HG03520 (cell line): ENCODE measurements at regions not wholly inside any gene's neighbourhood (a gene's known extent, or its start where the extent isn't known, plus 50 kb on each side); places are given as distances from the start of the nearest gene placed in this dataset.
"Not testable (repeated sequence)": the region's sequence is repeated elsewhere in the genome, so short reads cannot be mapped to it uniquely, and the experiment has no call there.

ENCODE experiments used
- ATAC-seq: cut with Tn5 transposase; IDR thresholded peaks from one replicate; pipeline ENCODE4 v1.9.1; 2021; ENCODE audit warnings: mild to moderate bottlenecking, moderate library complexity; ENCODE audit not compliant: unreplicated experiment

DNA sequence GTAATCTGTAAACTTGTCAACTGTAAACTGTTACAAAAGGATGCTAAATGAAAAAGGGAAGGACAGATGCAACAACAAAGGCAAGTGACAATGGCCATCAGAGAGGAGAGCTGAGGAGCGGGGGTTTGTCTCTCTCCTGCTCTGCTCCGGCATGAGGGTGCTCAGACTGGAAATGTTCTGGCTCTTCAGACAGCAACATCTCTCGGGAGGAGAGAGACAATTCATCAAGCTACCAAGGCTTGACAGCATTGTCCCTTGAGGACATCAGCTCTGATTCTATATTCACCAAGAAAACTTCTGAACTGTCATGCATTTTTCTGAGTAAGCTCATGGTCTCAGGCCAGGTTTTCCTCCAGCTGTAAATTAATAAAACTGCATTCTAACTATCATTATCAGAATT, 408.2 kb downstream of the IGSF11 start:
- ATAC-seq: no peak

DNA sequence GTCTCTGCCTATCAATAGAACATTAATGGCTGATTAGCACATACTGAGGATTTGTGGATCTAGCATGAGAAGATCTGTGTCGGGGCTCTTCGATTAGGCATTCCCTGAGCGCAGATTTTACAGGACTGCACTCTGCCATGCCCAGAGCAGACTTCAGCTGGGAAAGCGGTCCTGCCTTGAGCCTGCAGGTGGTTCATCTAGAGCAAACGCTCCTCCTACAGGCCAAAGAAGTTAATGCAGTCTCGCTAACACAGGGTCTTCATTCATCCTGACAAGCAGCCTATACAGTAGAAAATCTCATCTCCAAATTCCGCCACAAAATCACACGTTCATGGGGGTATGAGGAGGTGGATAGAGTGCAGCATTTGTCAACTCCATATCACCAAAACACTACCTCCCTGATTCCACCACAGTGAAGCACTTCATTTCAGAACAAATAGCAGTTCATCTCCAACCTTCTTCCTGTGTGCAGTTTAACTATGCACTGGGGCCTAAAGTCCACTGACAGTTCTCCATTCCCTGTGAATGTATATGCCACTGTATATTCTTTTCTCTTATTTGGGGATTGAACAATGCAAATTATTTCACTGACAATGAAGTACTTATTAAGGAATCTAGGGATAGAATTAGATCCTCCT, 405.8 kb downstream of the IGSF11 start:
- peak; percentile 96 for ATAC-seq

DNA sequence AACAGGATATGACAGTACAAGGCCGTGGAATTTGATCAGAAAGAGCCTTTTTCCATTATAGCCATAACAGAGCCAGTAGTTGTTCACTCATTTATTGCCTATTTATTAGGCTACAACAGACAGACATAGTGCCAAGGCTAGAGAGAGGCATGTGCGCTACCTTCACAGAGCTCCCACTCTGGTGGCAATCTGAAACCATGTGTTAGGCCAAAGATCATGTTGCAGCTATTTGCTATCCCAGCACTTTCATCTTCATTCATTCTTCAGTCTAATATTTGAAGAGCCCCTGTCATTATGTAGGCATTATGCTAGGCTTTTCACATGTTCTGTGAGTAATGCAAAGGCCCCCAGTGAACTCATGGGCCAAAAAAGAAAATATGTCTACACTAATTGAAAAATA, 404.8 kb downstream of the IGSF11 start:
- no peak for ATAC-seq

DNA sequence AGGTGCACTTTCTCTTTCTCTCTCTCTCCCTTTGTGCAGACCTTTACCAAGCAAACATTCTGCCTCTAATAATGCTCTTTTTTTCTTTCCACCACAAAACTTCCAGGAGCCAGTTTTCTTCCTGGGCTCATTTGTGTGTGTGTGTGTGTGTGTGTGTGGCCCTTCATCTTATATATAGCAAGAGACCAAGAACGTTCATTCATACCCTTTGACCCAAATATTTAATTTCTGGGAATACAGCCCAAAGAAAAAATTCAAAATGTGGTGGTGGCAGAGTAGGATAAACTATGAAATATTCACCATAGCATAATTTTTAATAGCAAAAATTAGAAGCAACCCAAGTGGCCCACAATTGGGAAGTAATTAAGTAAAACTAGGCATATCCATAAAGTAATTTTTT, 398.9 kb downstream of the IGSF11 start:
- no peak for ATAC-seq

DNA sequence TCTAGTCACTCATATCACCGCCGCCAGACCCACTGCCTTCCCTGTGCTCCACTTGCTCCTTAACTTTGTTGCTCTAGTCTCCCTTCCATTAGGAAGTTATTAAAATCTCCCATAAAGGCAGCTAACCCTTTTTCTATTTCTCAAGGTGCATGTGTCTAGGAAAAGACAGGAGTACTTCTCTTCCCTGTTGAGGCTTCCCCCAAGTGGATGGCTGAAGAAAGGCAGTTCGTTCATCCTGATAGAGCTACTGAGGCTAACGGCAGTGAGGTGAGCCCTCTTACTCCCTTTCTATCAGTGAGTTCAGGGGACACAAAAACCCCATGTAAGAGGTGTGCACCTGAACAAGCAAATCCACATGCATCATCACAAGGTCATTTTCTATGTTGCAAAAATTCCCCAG, 397.8 kb downstream of the IGSF11 start:
- ATAC-seq: no peak

DNA sequence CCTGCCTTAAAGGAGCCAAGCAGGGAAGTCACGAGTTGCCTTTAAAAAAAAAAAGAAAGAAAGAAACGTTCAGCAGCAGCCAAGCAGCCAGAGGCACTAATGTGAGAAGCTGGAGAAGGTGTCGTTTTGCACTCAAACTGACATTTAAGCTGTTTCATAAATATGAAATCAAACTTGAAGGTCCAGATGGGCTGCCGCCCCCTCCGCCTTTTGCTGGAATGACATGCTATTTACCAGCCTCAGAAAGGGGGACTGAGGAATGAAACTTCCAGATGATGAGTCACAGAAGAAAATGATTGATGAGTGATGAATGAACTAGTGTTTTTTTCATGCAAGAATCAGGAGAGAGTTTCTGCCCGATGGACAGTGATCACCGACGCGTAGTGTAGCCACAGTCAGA, 396.8 kb downstream of the IGSF11 start:
- ATAC-seq: no peak

DNA sequence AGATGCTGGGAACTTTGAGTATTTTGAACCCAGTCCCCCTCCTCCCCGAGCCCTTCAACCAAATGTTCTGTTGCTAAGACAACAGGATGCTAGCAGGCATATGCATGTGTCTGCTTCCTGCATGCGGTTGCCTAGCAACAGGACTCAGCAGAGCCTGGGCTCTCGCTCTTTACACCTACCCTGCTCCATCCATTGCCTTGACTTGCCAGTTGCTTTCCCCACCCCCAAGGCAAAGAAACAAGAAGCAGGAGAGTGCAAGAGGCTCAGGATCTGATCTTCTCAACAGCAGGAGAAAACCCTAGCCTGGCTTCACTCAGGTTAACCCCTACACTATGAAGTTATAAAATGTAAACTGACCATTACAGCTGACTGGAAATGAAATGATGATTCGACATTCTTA, 393.0 kb downstream of the IGSF11 start:
- ATAC-seq: peak; percentile 92

DNA sequence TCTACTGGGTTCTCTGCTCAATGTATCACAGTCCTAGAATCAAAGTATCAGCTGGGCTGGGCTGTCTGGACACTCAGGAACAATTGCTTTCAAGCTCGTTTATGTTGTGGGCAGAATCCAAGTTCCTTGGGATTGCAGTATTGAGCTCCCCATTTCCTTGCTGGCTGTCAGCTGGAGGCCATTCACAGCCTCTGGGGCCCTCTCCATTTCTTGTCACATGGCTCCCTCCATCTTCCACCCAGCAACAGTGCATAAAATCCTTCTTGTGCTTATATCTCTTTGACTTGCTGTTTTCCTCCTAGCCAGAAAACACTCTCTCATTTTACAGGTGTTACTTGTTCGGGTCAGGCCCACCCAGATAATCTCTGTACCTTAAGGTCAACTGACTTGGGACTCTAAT, 363.5 kb downstream of the IGSF11 start:
- no peak for ATAC-seq

DNA sequence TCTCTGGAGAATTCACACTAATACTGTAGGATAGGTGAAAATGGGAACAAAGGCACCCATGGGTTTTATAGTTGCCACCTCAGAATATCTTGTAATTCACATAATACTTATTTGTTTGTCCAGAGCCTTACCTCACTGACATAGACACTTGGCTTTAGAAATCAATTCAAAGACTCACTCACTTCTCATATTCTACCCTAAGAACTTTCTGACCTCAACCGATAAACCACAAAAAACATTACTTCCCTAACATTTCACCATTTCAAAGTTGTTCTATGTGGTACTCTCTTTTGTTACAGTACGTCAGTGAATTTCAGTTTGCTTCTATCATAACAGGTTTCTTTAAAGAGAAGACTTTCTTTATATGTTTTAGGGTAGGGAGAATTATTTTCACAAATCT, 359.3 kb downstream of the IGSF11 start:
- no peak for ATAC-seq

DNA sequence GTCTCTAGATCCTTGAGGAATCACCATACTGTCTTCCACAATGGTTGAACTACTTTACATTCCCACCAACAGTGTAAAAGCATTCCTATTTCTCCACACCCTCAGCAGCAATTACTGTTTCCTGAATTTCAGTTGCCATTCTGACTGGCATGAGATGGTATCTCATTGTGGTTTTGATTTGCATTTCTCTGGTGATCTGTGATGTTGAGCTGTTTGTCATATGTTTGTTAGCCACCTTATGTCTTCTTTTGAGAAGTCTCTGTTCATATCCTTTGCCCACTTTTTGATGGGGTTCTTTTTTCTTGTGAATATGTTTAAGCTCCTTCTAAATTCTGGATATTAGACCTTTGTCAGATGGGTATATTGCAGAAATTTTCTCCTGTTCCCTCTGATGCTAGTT, 356.0 kb downstream of the IGSF11 start:
- ATAC-seq: not testable (repeated sequence)

DNA sequence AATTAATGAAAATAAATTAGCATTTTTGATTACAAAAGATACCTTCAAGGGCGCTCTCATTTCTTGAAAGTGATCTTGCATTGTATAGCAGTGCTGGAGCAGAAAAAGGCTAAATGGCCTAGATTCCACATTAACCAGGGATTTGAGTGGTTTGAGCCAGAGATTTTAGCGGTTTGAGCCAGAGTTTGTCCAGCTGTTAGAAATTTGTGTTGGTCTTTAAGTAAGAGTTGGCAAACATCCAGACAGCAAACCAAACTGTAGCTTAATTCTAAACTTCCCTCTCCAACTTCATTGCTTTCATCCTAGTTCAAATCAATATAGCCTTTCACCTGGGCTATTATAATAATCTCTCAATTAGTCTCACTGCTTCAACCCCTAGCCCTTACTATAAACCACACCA, 351.7 kb downstream of the IGSF11 start:
- ATAC-seq: no peak

DNA sequence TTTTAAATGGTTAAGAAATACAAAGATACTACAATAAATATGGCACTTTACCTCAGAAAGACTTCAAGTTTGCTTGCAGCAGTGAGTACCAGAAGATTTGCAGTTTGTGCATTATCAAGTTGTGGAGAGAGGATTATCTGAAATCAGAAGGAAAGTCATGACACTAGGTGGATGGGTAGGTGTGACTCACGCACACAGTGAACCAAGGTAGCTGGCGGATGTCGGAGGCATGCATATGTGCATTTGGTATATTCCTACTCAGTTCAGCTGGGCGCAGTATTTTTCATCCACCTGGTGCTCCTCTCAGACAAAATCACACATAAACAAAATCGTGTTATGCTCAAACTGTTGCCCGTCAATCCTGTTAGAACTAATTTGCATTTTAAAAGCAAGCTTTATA, 351.0 kb downstream of the IGSF11 start:
- ATAC-seq: no peak

DNA sequence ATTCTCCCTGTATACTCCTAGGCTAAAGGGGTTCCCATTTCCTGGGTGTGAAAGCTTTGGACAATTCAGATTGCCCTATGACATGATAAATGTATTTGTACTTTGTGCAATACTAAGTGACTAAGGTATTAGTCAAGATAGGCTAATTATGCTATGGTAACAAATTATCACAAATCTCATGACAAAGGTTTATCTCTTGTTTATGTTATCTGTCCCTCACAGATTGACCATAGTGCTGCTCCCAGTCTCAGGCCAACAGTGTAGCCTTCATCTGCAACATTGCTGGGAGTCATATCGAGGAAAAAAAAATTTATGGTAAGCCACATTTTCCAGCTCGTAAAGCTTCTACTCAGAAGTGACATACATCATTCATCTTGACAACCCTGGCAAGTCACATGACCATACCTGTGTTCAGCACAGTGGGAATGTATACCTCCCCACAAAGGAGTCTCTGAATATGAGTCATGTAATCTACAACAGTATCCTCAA, 346.2 kb downstream of the IGSF11 start:
- ATAC-seq: no peak

DNA sequence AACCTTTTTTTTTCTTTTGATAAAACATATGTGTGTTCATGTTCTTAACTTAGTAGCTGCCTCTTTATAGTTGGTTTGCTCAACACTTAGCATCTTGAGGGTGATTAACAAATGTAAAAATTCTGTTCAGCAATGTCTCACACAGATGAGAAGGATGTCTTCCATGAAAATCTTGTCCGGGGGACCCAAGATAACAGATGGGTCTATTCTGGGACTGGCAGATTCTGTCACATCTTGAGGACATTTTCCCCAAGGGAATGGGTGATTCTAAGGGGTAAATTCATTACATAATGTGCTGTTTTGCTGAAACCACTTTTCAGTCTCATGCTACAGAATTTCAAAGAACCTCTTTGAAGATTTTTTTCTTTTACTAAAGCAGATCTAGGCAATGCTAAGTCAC, 342.2 kb downstream of the IGSF11 start:
- no peak for ATAC-seq

DNA sequence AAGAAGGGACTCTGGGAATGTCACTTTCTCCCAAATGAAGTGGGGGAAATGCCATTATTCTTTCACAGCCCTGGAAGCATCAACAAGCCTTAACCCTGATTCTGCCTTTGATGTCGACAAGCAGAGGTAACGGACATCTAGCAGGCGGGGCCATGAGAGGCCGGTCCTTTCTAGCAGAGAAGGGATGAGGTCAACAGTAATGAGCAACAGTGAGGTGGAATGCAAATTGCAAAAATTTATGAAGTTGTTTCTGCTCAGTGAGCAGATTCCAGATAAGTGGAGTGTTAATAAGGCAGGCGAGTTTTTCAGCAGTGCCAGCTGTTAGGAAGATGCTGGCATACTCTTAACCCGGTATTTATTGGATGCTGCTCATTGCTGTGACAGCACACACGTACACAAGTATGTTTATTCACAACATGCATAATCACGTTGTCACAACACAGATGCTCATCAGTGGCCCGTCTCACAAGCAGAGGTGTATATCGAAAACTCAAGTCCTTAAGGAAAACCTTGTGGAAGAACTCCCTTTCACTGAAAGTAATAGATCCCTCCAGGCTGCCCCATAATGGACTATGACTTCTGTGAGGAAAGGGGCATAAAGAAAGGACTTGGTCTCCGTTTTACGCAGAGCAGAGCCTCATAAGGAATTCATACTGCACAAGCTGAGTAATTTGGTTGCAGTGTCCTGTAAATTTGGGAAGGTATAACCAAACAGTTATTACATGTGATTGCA, 329.0 kb downstream of the IGSF11 start:
- no peak for ATAC-seq

DNA sequence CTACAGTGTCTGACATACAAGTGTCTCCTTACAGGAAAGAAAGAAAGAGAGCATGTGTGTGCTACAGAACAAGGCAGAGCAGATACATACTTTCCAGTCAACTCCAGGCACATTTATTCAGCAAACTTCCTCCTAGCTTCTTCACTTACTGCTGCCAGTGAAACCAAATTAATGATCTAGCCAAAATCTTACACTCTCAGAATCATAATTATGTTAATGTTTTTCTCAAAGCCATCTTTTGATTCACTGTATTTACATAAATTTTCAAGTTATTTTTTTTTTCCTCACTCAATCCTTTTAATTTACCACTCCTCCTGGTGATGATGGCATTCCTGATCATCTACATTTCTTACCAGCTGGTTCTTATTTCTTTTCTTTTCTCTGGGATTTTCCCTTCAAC, 326.7 kb downstream of the IGSF11 start:
- no peak for ATAC-seq

DNA sequence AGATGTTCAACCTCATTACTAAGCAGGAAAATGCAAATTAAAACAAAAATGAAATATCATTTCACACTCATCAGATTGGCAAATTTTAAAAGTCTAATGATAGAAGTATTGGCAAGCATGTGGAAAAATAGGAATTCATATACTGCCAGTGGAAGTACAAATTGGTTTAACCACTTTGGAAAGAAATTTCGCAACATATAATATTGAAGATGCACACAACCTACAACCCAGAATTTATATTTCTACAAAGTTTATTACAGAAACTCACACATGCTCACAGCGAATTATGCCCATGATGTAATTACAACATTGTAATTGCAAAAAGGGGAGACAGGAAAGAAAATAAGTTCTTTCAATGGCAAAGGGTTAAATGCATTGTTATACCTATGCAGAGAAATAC, 324.1 kb downstream of the IGSF11 start:
- no peak for ATAC-seq

DNA sequence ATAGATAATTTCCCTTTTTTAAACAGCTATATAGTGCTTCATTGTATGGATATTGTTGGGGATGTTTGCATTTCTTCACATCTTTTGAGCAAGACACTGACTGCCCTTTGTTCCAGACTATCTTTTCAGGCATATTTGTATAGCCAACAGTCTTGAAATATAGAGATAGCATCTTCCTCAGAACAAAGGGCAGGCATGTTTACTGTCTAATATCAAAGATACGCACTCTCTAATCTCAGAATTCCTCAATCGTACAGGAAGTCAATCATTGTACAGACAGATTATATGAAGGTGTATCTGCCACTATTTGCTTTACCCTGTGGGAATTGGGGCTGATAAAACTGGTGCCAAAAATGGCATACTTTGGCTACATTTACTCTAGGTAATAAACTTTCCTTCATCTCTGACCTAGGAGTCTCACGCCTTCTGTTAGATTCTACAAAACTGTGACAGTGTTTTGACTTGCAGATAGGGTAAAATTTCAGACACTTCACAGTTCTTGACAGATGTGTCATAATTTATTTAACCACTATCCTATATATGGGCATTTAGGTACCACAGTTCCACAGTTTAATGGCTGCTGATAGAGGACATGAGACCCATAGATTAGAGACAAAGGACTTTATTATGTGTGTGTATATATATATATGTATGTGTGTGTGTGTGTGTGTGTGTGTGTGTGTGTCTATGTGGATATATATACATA, 321.0 kb downstream of the IGSF11 start:
- ATAC-seq: no peak

DNA sequence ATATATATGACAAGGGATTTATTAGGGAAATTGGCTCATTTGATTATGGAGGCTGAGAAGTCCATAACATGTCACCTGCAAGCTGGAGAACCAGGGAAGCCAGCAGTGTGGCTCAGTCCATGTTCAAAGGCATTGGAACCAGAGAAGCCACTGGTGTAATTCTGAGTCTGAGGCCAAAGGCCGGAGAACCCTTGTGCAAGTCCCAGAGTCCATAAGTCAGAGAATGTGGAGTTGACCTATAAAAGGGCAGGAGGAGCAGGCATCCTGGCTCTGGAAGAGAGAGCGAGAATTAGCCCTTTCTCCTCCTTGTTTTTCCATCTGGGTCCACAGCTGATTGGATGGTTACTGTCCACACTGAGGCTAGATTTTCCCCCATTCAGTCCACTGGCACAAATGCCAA, 319.8 kb downstream of the IGSF11 start:
- no peak for ATAC-seq

DNA sequence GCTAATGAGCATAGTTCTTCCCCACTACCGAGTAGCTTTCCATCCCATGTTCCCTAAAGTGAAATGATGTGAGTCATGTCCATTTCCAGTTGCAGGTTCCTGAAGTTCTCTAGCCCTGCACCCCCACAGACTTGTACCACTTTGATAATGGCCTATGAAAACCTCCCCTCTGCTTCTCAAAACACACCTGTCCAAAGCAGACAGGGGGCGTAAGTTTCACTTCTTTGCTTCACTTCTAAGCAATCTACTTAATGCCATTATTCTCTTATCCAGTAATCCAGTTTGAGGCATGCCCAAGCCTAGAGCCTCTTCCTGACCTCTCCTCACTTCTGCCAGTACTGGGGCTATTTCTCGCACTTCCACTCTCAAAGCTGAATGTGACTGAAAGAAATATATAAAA, 305.1 kb downstream of the IGSF11 start:
- ATAC-seq: no peak

DNA sequence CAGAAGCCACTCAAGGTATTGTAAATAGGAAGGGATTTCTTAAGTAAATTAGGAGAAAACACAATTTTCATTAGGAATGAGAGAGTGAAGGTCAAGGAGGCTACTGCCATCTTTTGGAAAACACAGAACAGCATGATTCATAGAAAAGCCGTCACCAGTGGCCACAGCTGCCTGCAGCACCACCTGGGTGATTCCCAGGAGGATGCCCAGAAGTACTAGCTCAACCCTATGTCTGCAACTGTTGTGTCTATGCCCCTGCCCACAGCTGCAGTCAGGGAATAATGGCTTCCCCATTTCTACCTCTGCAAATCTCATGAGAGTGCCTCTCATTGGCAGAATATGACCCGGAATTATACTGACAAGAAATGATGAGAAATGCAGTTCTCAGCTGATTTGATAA, 300.0 kb downstream of the IGSF11 start:
- no peak for ATAC-seq

DNA sequence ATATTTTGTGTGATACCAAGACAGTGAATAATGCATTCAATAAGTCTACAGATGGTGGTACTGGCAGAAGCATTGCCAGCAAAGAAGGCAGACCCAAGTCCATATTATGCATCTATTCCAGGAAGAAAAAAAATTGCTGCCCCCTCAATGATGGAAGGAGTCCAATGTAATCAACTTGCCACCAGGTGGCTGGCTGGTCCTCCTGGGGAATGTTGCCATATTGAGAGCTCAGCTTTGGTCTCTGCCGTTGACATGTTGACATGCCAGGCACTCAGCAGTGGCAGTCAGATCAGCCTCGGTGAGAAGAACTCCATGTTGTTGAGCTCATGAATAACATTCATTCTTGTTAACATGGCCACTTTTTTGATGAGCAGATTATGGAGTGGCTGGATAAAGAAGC, 298.5 kb downstream of the IGSF11 start:
- ATAC-seq: no peak
